RWPE1 (cell line): ENCODE measurements at regions not wholly inside any gene's neighbourhood (a gene's known extent, or its start where the extent isn't known, plus 50 kb on each side); places are given as distances from the start of the nearest gene placed in this dataset.

ENCODE experiments used
- CTCF ChIA-PET: fragments of 350-600 bp; sonication (Branson Sonifier 250); formaldehyde crosslinking; extraction: SDS; loops from one replicate; lab custom pipeline; 2021; lab: Yijun Ruan, JAX
- POLR2A ChIA-PET: fragments of 400-600 bp; formaldehyde crosslinking; extraction: SDS; loops from one replicate; lab custom pipeline; 2020; ENCODE audit warnings: antibody characterized with exemption; ENCODE audit not compliant: low non-redundant PET; lab: Yijun Ruan, JAX
- DNase-seq: peaks from one replicate; pipeline ENCODE4 v3.0.0; 2012; ENCODE audit warnings: low spot score
- H3K27ac ChIP-seq: fragments of 450-650 bp; 2 replicates; pipeline ENCODE4 v1.5.1; 2017
- TF ChIP-seq, protein P1 (sequence below): fragments of 450-650 bp; conservative IDR thresholded peaks from 2 replicates; pipeline ENCODE4 v1.5.1; 2017; ENCODE audit warnings: low read depth, mild to moderate bottlenecking

DNA sequence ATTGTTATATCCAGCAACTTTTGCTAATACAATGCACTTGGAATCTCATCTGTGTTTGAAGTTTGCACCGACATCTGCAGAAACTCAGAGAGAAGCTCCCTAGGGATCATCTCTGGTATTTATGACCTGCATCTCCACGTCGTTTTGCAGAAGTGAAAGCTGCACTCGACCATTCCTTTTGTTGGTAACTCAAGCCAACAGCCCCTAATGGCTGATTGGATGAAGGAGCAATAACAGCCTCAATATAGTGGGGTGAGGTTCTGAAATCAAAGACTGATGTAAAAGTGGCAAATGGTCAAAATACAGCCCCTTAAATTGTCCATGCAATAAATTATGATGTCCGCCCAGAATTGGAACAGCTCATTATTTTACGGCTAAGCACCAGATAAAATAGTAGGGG, 344.2 kb upstream of the KAZN start:
- DNase-seq = no peak
- CTCF ChIA-PET = no interaction called here
- POLR2A ChIA-PET = no interaction called here

DNA sequence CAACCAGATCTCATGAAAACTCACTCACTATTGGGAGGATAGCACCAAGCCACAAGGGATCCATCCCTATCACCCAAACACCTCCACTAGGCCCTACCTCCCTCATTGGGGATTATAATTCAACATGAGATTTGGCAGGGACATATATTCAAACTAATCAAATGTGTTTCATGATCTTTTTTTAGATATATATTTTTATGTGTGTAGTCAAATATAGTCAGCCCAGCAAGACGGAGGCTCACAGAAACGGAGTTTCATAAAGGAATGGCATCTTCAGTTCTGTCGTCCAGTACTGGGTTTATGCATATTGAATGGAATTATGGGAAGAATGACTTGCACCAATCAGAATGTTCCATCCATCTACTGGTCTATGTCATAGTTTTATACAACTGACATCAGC, 343.3 kb upstream of the KAZN start:
- CTCF ChIA-PET = no interaction called here
- POLR2A ChIA-PET = interaction anchor here (0.6 kb wide), 1 partner anchor 336 kb away, joined by 3 read pairs; no protein-coding TSS in a partner anchor
- no peak for DNase-seq
- TF ChIP-seq, protein P1, sequence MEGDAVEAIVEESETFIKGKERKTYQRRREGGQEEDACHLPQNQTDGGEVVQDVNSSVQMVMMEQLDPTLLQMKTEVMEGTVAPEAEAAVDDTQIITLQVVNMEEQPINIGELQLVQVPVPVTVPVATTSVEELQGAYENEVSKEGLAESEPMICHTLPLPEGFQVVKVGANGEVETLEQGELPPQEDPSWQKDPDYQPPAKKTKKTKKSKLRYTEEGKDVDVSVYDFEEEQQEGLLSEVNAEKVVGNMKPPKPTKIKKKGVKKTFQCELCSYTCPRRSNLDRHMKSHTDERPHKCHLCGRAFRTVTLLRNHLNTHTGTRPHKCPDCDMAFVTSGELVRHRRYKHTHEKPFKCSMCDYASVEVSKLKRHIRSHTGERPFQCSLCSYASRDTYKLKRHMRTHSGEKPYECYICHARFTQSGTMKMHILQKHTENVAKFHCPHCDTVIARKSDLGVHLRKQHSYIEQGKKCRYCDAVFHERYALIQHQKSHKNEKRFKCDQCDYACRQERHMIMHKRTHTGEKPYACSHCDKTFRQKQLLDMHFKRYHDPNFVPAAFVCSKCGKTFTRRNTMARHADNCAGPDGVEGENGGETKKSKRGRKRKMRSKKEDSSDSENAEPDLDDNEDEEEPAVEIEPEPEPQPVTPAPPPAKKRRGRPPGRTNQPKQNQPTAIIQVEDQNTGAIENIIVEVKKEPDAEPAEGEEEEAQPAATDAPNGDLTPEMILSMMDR = no peak
- no peak overlapping the region for H3K27ac ChIP-seq

More for the DNA sequence above, 344.2 kb upstream of the KAZN start:
- no peak overlapping the region for H3K27ac ChIP-seq
- TF ChIP-seq, protein P1 = no peak

DNA sequence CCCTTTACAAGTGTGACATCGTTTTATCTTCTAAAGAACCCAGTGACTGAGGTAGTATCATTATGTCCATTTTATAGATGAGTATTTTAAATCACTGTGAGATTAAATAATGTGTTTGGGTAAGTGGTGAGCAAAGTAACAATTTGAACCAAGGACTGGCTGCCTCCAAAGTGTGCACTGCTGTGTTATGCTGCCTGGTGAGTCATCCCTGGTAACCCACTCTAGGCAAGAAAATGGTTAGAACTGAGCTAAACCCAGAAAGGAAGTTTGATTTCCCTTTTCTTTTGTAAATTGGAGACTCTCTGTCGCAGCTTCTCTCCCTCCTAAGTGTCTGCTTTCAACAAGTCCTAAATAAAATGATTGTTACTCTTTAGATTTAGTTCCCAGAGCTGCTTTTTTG, 342.8 kb upstream of the KAZN start:
- no peak for DNase-seq
- TF ChIP-seq, protein P1 = no peak
- POLR2A ChIA-PET = no interaction called here
- CTCF ChIA-PET = interaction anchor here (0.6 kb wide), 2 partner anchors 26 to 498 kb away, joined by 3 to 4 read pairs; no protein-coding TSS in a partner anchor
- H3K27ac ChIP-seq = no peak overlapping the region

DNA sequence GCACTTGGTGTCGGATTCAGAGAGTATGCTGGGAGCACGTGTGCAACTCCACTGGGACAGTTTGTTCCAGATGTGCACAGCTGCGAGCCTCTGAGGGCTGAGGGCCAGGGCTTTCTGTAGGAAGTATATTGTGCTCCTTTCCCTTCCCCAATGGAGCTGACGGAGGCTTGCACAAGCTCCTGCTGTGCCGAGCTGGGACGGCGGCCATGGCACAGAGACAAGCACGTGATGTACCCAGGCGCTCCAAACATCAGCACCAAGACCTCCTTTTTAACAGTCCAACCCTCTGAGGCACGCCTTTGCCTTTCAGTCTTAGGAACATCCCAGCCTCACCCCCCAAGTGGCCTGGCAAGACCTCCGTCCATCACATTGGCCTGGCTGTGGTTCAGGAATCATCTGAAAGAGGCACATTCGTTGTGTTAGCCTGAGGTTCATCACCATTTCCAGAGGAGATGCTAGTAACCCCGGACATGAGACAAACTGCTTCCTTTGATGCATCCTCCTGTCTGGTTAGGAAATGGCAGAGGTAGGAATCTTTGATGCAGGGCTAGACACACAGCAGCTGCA, 339.2 kb upstream of the KAZN start:
- POLR2A ChIA-PET = no interaction called here

DNA sequence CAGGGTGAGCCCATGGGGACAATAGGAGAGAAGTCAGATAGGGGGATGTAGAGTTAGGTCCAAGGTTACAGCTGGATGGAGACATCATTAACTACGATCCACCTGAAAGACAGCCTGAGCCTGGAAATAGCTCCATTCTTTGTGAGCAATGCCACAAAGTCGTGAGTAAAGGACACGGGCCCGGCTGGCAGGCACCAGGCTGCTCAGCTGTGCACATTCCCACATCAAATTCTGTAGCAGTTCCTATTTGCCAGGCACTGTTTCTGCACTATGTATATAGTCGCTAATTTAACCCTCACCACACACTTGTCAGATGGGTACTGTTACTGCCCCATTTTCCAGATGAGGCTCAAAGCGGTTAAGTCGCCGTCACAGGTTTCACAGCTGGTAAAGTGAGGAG, 338.0 kb upstream of the KAZN start:
- CTCF ChIA-PET = interaction anchor here (0.6 kb wide), 1 partner anchor 428 kb away, joined by 3 read pairs; no protein-coding TSS in a partner anchor
- no peak overlapping the region for H3K27ac ChIP-seq
- no peak for DNase-seq
- TF ChIP-seq, protein P1 = no peak
- POLR2A ChIA-PET = no interaction called here

More for the DNA sequence above, 339.2 kb upstream of the KAZN start:
- no peak for DNase-seq
- no peak overlapping the region for H3K27ac ChIP-seq
- CTCF ChIA-PET = no interaction called here
- TF ChIP-seq, protein P1 = no peak

DNA sequence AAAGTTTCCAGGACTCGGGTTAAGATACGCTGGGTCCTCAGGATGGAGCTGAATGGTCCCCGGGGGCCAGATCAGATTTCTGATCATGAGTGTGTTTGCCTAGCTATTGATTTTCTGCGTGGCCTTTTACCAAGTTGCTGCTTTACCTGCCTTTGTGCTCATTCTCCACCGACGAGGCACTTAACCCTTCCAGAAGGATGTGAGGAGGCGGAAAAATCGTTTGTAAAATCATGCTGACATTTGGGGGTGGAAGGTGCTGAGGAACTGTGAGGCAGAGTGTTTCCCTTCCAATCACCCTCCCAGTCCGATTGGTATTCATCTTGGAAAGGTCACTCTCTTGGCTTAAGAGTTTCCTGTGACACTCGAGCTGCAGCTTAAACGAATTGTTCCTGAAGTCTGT, 337.1 kb upstream of the KAZN start:
- TF ChIP-seq, protein P1 = no peak

More for the DNA sequence above, 337.1 kb upstream of the KAZN start:
- no peak for DNase-seq
- POLR2A ChIA-PET = no interaction called here
- CTCF ChIA-PET = no interaction called here
- no peak overlapping the region for H3K27ac ChIP-seq
